Lower lobe of right lung (tissue), 2 donors: ENCODE measurements at regions not wholly inside any gene's neighbourhood (a gene's known extent, or its start where the extent isn't known, plus 50 kb on each side); places are given as distances from the start of the nearest gene placed in this dataset.

ENCODE experiments used
- ATAC-seq, 2 donors: fragments of 200-7000 bp; cut with Tn5 transposase; one replicate each; pipeline ENCODE4 v1.9.1; 2020 to 2022; ENCODE audit warnings: mild to moderate bottlenecking in 2 of 2, moderate library complexity in 2 of 2
- DNase-seq: peaks from one replicate; pipeline ENCODE4 v3.0.0-alpha.2; 2020
- H3K27ac ChIP-seq: fragments of 200-600 bp; one replicate; pipeline ENCODE4 v1.8.0; 2022
- H3K27me3 ChIP-seq: fragments of 200-600 bp; one replicate; pipeline ENCODE4 v1.8.0; 2022; ENCODE audit warnings: low read depth
- H3K36me3 ChIP-seq: fragments of 200-600 bp; one replicate; pipeline ENCODE4 v1.8.0; 2022; ENCODE audit warnings: mild to moderate bottlenecking
- H3K4me1 ChIP-seq: fragments of 200-600 bp; one replicate; pipeline ENCODE4 v1.8.0; 2022
- H3K4me3 ChIP-seq: fragments of 200-600 bp; one replicate; pipeline ENCODE4 v1.8.0; 2022; ENCODE audit warnings: mild to moderate bottlenecking
- H3K9me3 ChIP-seq: fragments of 200-600 bp; one replicate; pipeline ENCODE4 v1.8.0; 2022
- CTCF ChIP-seq: fragments of 200-600 bp; IDR thresholded peaks from one replicate; pipeline ENCODE4 v1.8.0; 2022; ENCODE audit warnings: antibody characterized with exemption, mild to moderate bottlenecking
- intact Hi-C: fragments of 100-400 bp; cut with DNase I; formaldehyde crosslinking; loops from one replicate; pipeline ENCODE4 v1.11.0; 2022
- donor health status: DM: no; HTN: yes; CAD: no; lungs with severe emphysema.

GRCh38 chr1:62370594-62370993 is 51.4 kb upstream of the KANK4 start:
- H3K27me3 ChIP-seq: no peaks in the 10 kb centered on the region
- no peaks in the 10 kb centered on the region for H3K36me3 ChIP-seq
- peak; percentile 91 to 97 for ATAC-seq
- no peaks in the 10 kb centered on the region for H3K9me3 ChIP-seq
- no peak overlapping the region for H3K4me3 ChIP-seq
- no peaks in the 10 kb centered on the region for H3K4me1 ChIP-seq
- peak overlapping the region; percentile 66 for H3K27ac ChIP-seq
- no peak for TF ChIP-seq CTCF
- intact Hi-C loops: no loop called here
- DNase-seq: peak; percentile 61

GRCh38 chr1:62371375-62371774 is 52.1 kb upstream of the KANK4 start:
- Histone ChIP-seq H3K4me1 (no peaks in the 10 kb centered on the region), H3K36me3 (no peaks in the 10 kb centered on the region), H3K27me3 (no peaks in the 10 kb centered on the region), H3K27ac (peak overlapping the region; percentile 66), H3K9me3 (no peaks in the 10 kb centered on the region), H3K4me3 (no peak overlapping the region)
- intact Hi-C loops: no loop called here
- ATAC-seq (peak; percentile 88 to 94), DNase-seq (peak; percentile 53)
- no peak for TF ChIP-seq CTCF

GRCh38 chr1:62373221-62373620 is 54.0 kb upstream of the KANK4 start:
- H3K27ac ChIP-seq: no peak overlapping the region
- TF ChIP-seq CTCF: no peak
- H3K9me3 ChIP-seq: no peaks in the 10 kb centered on the region
- H3K36me3 ChIP-seq: no peaks in the 10 kb centered on the region
- H3K4me3 ChIP-seq: no peak overlapping the region
- H3K27me3 ChIP-seq: no peaks in the 10 kb centered on the region
- intact Hi-C loops: no loop called here
- H3K4me1 ChIP-seq: no peaks in the 10 kb centered on the region
- DNase-seq: no peak
- no peak for ATAC-seq

- intact Hi-C loops: no loop called here
- Histone ChIP-seq H3K4me1 (no peaks in the 10 kb centered on the region), H3K27ac (no peak overlapping the region), H3K4me3 (no peak overlapping the region), H3K36me3 (no peaks in the 10 kb centered on the region), H3K9me3 (no peaks in the 10 kb centered on the region), H3K27me3 (no peaks in the 10 kb centered on the region)
- TF ChIP-seq CTCF: no peak
- ATAC-seq (peak in 1 of 2 donors; percentile 21), DNase-seq (no peak)
Observed at GRCh38 chr1:62377043-62377562, 57.9 kb upstream of the KANK4 start.

GRCh38 chr1:62380181-62380580 is 56.7 kb upstream of the USP1 start:
- Histone ChIP-seq H3K4me1 (no peaks in the 10 kb centered on the region), H3K27me3 (no peaks in the 10 kb centered on the region), H3K4me3 (no peak overlapping the region), H3K9me3 (no peaks in the 10 kb centered on the region), H3K36me3 (no peaks in the 10 kb centered on the region), H3K27ac (no peak overlapping the region)
- no peak for DNase-seq
- intact Hi-C loops: no loop called here
- no peak for TF ChIP-seq CTCF
- no peak for ATAC-seq
